Neuronal stem cell (in vitro differentiated cells): ENCODE measurements at regions not wholly inside any gene's neighbourhood (a gene's known extent, or its start where the extent isn't known, plus 50 kb on each side); places are given as distances from the start of the nearest gene placed in this dataset.
"Not testable (repeated sequence)": the region's sequence is repeated elsewhere in the genome, so short reads cannot be mapped to it uniquely, and the experiment has no call there.

ENCODE experiments used
- DNase-seq: peaks from one replicate; pipeline ENCODE4 v3.0.0-alpha.2; 2013; ENCODE audit warnings: low spot score
- H2AFZ ChIP-seq: one replicate; pipeline ENCODE4 v1.6.1; 2013; ENCODE audit warnings: mild to moderate bottlenecking, low read length, inconsistent platforms
- H2AK5ac ChIP-seq: 2 replicates; pipeline ENCODE4 v1.6.1; 2013; ENCODE audit warnings: low read depth, mild to moderate bottlenecking, inconsistent platforms, low read length, moderate library complexity, mixed read lengths
- H2BK120ac ChIP-seq: 2 replicates; pipeline ENCODE4 v1.6.1; 2013; ENCODE audit warnings: low read depth, mild to moderate bottlenecking, inconsistent platforms, low read length, moderate library complexity, mixed read lengths
- H2BK12ac ChIP-seq: one replicate; pipeline ENCODE4 v1.6.1; 2013; ENCODE audit warnings: low read length, inconsistent platforms
- H2BK15ac ChIP-seq: 2 replicates; pipeline ENCODE4 v1.6.1; 2013; ENCODE audit warnings: mild to moderate bottlenecking, low read length, inconsistent platforms, mixed read lengths
- H2BK5ac ChIP-seq: one replicate; pipeline ENCODE4 v1.6.1; 2013; ENCODE audit warnings: inconsistent platforms, mild to moderate bottlenecking, low read length, moderate library complexity
- H3K14ac ChIP-seq: one replicate; pipeline ENCODE4 v1.6.1; 2013; ENCODE audit warnings: low read length, inconsistent platforms
- H3K18ac ChIP-seq: 2 replicates; pipeline ENCODE4 v1.6.1; 2013; ENCODE audit warnings: low read length, inconsistent platforms
- H3K23ac ChIP-seq: 2 replicates; pipeline ENCODE4 v1.6.1; 2013; ENCODE audit warnings: low read depth, mild to moderate bottlenecking, mixed read lengths, low read length, inconsistent platforms; ENCODE audit not compliant: poor library complexity
- H3K27ac ChIP-seq: replicated peaks from 3 replicates; pipeline ENCODE4 v1.5.1; 2013; ENCODE audit warnings: low read length, inconsistent platforms
- H3K27me3 ChIP-seq, 3 experiments: 2 replicates each; pipeline ENCODE4 v1.6.1; 2013; ENCODE audit warnings: low read length in 3 of 3, mild to moderate bottlenecking in 2 of 3, inconsistent platforms in 1 of 3, low read depth in 1 of 3, mixed read lengths in 1 of 3, moderate library complexity in 1 of 3; ENCODE audit not compliant: control insufficient read depth in 3 of 3, insufficient read depth in 3 of 3
- H3K36me3 ChIP-seq, 2 donors: replicated peaks in 1 of 2; 2 replicates each; pipeline ENCODE4 v1.6.1; 2013; ENCODE audit warnings: low read length in 2 of 2; ENCODE audit not compliant: control insufficient read depth in 2 of 2, insufficient read depth in 2 of 2
- H3K4ac ChIP-seq: 2 replicates; pipeline ENCODE4 v1.6.1; 2013; ENCODE audit warnings: inconsistent platforms, mild to moderate bottlenecking, low read length, moderate library complexity
- H3K4me1 ChIP-seq, 2 donors: 1 replicate in 1 of 2; 2 replicates in 1 of 2; pipeline ENCODE4 v1.6.1; 2013; ENCODE audit warnings: low read length in 2 of 2, low read depth in 1 of 2; ENCODE audit not compliant: control insufficient read depth in 2 of 2, insufficient read depth in 1 of 2
- H3K4me2 ChIP-seq: one replicate; pipeline ENCODE4 v1.6.1; 2013; ENCODE audit warnings: mild to moderate bottlenecking, low read length, inconsistent platforms; ENCODE audit not compliant: insufficient read depth, poor library complexity, severe bottlenecking
- H3K4me3 ChIP-seq, 2 donors: 2 replicates each; pipeline ENCODE4 v1.5.1; 2013; ENCODE audit warnings: low read length in 2 of 2, mild to moderate bottlenecking in 2 of 2, inconsistent platforms in 1 of 2, moderate library complexity in 1 of 2
- H3K79me1 ChIP-seq: one replicate; pipeline ENCODE4 v1.6.1; 2013; ENCODE audit warnings: low read depth, mild to moderate bottlenecking, inconsistent platforms, low read length, moderate library complexity
- H3K9ac ChIP-seq: one replicate; pipeline ENCODE4 v1.6.1; 2013; ENCODE audit warnings: mild to moderate bottlenecking, low read depth, low read length, inconsistent platforms; ENCODE audit not compliant: poor library complexity
- H3K9me3 ChIP-seq, 2 donors: replicated peaks in 1 of 2; 2 replicates each; pipeline versions ENCODE3 to v1.6.1; 2013; ENCODE audit warnings: low read length in 2 of 2, mild to moderate bottlenecking in 2 of 2, inconsistent platforms in 1 of 2, low read depth in 1 of 2, mixed read lengths in 1 of 2, moderate library complexity in 1 of 2; ENCODE audit not compliant: control insufficient read depth in 2 of 2, insufficient read depth in 1 of 2
- H4K8ac ChIP-seq: one replicate; pipeline ENCODE4 v1.6.1; 2013; ENCODE audit warnings: low read depth, mild to moderate bottlenecking, inconsistent platforms, low read length, moderate library complexity
- H4K91ac ChIP-seq: one replicate; pipeline ENCODE4 v1.6.1; 2013; ENCODE audit warnings: low read length, low read depth, mild to moderate bottlenecking, inconsistent platforms; ENCODE audit not compliant: poor library complexity
- WGBS, 2 donors: extraction: QIAGEN DNeasy Blood & Tissue Kit; methylation state at CpG; one replicate each; pipeline ENCODE4 v1.1.7; 2013; ENCODE audit warnings: missing lambda C conversion rate in 2 of 2, mixed read lengths in 1 of 2; ENCODE audit not compliant: insufficient read length in 2 of 2, insufficient replicate concordance in 1 of 2; ENCODE audit errors: extremely low coverage in 2 of 2; 5-methylcytosine and 5-hydroxymethylcytosine counted together

DNA sequence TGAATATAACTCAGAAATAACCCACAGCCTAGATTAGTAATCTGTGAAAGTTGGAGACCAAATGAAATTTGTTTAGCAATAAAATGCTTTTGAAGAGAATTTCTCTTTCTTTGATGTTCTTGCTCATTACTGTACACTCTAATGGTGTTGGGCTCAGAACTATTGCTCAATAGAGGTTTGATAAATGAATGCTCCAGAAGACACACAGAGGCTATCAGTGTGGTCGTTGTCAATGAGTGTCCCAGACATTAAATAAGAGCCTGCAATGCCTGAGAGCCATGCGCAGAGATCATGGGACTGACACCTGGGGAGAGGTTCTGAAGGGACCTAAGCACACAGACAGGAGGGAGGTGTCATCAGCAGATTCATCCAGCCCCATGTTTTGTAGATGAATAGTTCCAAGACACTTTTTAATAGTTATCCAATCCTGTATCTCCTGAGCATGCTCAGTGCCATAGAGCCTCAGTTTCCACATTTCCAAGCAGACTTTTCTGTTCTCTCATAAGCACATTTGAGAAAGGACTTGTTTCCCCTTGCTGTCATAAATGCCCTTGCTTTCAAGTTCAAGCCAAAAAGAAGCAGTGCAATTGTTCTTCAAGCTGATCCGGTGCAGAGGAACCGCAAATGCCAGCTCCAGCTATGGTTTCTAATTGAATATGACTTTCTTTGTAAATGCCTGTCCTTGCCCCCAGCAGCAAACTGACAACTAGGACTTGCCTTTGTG is 306.2 kb upstream of the PLGLB1 start:
- not testable (repeated sequence) for DNase-seq
- no CpG with 5 or more reads among the region's 4 CpGs for WGBS, 2 donors

GRCh38 chr2:87329529-87329928 is 307.9 kb upstream of the PLGLB1 start:
- H2AK5ac ChIP-seq, H3K4me2 ChIP-seq, H2BK12ac ChIP-seq, H3K4me3 ChIP-seq, H2BK15ac ChIP-seq, H3K36me3 ChIP-seq, H4K91ac ChIP-seq, H3K4ac ChIP-seq, H3K23ac ChIP-seq, H3K4me1 ChIP-seq, H2BK120ac ChIP-seq, H3K9ac ChIP-seq, H4K8ac ChIP-seq, H3K79me1 ChIP-seq, DNase-seq, H2BK5ac ChIP-seq, H2AFZ ChIP-seq, H3K18ac ChIP-seq, H3K27ac ChIP-seq, H3K9me3 ChIP-seq, H3K27me3 ChIP-seq, H3K14ac ChIP-seq: not testable (repeated sequence)
- no CpG with 5 or more reads among the region's 7 CpGs for WGBS, 2 donors

More for the DNA sequence above, 306.2 kb upstream of the PLGLB1 start:
- not testable (repeated sequence) for H3K4me1 ChIP-seq, H3K27me3 ChIP-seq, H3K36me3 ChIP-seq, H3K79me1 ChIP-seq, H3K4ac ChIP-seq, H3K4me3 ChIP-seq, H3K9ac ChIP-seq, H4K91ac ChIP-seq, H3K18ac ChIP-seq, H4K8ac ChIP-seq, H2AFZ ChIP-seq, H2BK15ac ChIP-seq, H3K4me2 ChIP-seq, H2BK120ac ChIP-seq, H3K14ac ChIP-seq, H2AK5ac ChIP-seq, H2BK12ac ChIP-seq, H2BK5ac ChIP-seq, H3K23ac ChIP-seq, H3K9me3 ChIP-seq, H3K27ac ChIP-seq

DNA sequence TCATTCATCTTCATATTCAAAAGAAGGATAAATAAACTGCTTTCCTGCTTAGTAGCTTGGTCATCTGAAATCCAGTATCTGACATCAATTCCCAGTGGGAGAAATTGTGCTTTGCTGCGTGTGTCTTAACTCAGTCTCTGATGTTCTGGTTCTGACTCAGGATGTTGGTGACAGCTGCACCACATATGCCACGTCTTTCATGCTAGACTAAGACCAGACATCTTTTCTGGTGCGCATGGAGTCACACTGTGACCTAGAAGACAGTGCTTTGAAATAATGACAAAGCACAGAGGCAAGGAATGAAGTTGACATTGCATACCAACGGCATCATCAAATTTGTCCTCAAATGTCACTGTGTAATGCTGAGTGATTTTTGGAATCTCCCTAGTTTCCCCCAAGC is 308.8 kb upstream of the PLGLB1 start:
- H3K18ac ChIP-seq, H2AFZ ChIP-seq, H2BK15ac ChIP-seq, H2BK12ac ChIP-seq, H2BK120ac ChIP-seq, H3K27me3 ChIP-seq, H3K36me3 ChIP-seq, H3K79me1 ChIP-seq, H3K4ac ChIP-seq, H3K23ac ChIP-seq, H2BK5ac ChIP-seq, H3K27ac ChIP-seq, H3K9me3 ChIP-seq, H3K14ac ChIP-seq, H3K4me1 ChIP-seq, H4K8ac ChIP-seq, H3K9ac ChIP-seq, H3K4me2 ChIP-seq, H2AK5ac ChIP-seq, DNase-seq, H3K4me3 ChIP-seq, H4K91ac ChIP-seq: not testable (repeated sequence)
- WGBS, 2 donors, result no CpG with 5 or more reads among the region's 4 CpGs

GRCh38 chr2:87331940-87332583 is 310.4 kb upstream of the PLGLB1 start:
- not testable (repeated sequence) for H3K36me3 ChIP-seq, H2BK12ac ChIP-seq, H2AK5ac ChIP-seq, H3K14ac ChIP-seq, H3K4me1 ChIP-seq, H2AFZ ChIP-seq, H3K18ac ChIP-seq, H3K27me3 ChIP-seq, H2BK5ac ChIP-seq, H3K9me3 ChIP-seq, DNase-seq, H4K8ac ChIP-seq, H3K79me1 ChIP-seq, H2BK120ac ChIP-seq, H3K27ac ChIP-seq, H3K23ac ChIP-seq, H4K91ac ChIP-seq, H3K4me2 ChIP-seq, H3K4ac ChIP-seq, H2BK15ac ChIP-seq, H3K4me3 ChIP-seq, H3K9ac ChIP-seq
- WGBS, 2 donors, result no CpG with 5 or more reads among the region's 6 CpGs
